SK-N-SH treated with all-trans-retinoic acid at 6 μM for 48 hours (cell line): ENCODE measurements at regions not wholly inside any gene's neighbourhood (a gene's known extent, or its start where the extent isn't known, plus 50 kb on each side); places are given as distances from the start of the nearest gene placed in this dataset.

Experiments
- ATAC-seq: fragments of 200-7000 bp; cut with Tn5 transposase; 3 replicates; pipeline ENCODE4 v1.9.1; 2020; ENCODE audit warnings: mild to moderate bottlenecking, moderate library complexity
- ARNTL ChIP-seq: fragments of 450-650 bp; formaldehyde crosslinking; IDR thresholded peaks from 2 replicates; pipeline ENCODE4 v1.5.0; 2020; ENCODE audit warnings: low read depth, mild to moderate bottlenecking, moderate library complexity, borderline replicate concordance
- BACH2 ChIP-seq: fragments of 250-450 bp; sonication (Bioruptor Pico); IDR thresholded peaks from 2 replicates; pipeline ENCODE4 v1.9.0; 2021; ENCODE audit warnings: mild to moderate bottlenecking, borderline replicate concordance
- CREB5 ChIP-seq: fragments of 250-450 bp; sonication (Bioruptor Pico); IDR thresholded peaks from 2 replicates; pipeline ENCODE4 v1.5.1; 2020; ENCODE audit warnings: low read depth, mild to moderate bottlenecking, moderate library complexity
- CSDC2 ChIP-seq: fragments of 250-450 bp; sonication (Bioruptor Pico); IDR thresholded peaks from 2 replicates; pipeline ENCODE4 v1.5.0; 2020; ENCODE audit warnings: mild to moderate bottlenecking, moderate library complexity
- CSRNP3 ChIP-seq: fragments of 250-450 bp; sonication (Bioruptor Pico); IDR thresholded peaks from 2 replicates; pipeline ENCODE4 v1.5.1; 2021; ENCODE audit warnings: mild to moderate bottlenecking, moderate library complexity
- ESRRG ChIP-seq: fragments of 250-450 bp; sonication (Bioruptor Pico); IDR thresholded peaks from 2 replicates; pipeline ENCODE4 v1.6.1; 2021; ENCODE audit warnings: mild to moderate bottlenecking
- GLIS3 ChIP-seq: fragments of 250-450 bp; sonication (Bioruptor Pico); IDR thresholded peaks from 2 replicates; pipeline ENCODE4 v1.5.0; 2020; ENCODE audit warnings: mild to moderate bottlenecking, moderate library complexity
- ISL1 ChIP-seq: fragments of 250-450 bp; sonication (Bioruptor Pico); IDR thresholded peaks from 2 replicates; pipeline ENCODE4 v2.1.2; 2022; ENCODE audit warnings: mild to moderate bottlenecking, moderate library complexity
- OSR1 ChIP-seq: fragments of 250-450 bp; sonication (Bioruptor Pico); IDR thresholded peaks from 2 replicates; pipeline ENCODE4 v1.8.0; 2022; ENCODE audit warnings: moderate library complexity, mild to moderate bottlenecking, inconsistent platforms
- PATZ1 ChIP-seq: fragments of 250-450 bp; sonication (Bioruptor Pico); IDR thresholded peaks from 2 replicates; pipeline ENCODE4 v1.8.0; 2020; ENCODE audit warnings: mild to moderate bottlenecking, moderate library complexity, borderline replicate concordance
- POU6F1 ChIP-seq: fragments of 250-450 bp; sonication (Bioruptor Pico); IDR thresholded peaks from 2 replicates; pipeline ENCODE4 v1.8.0; 2021; ENCODE audit warnings: low read depth, mild to moderate bottlenecking, moderate library complexity, borderline replicate concordance
- PPARA ChIP-seq: fragments of 250-450 bp; sonication (Bioruptor Pico); IDR thresholded peaks from 2 replicates; pipeline ENCODE4 v1.5.0; 2020; ENCODE audit warnings: mild to moderate bottlenecking, borderline replicate concordance
- RARB ChIP-seq: fragments of 250-450 bp; sonication (Bioruptor Pico); IDR thresholded peaks from 2 replicates; pipeline ENCODE4 v1.8.0; 2021; ENCODE audit warnings: mild to moderate bottlenecking, moderate library complexity
- SNAI2 ChIP-seq: fragments of 250-450 bp; sonication (Bioruptor Pico); IDR thresholded peaks from 2 replicates; pipeline ENCODE4 v1.5.0; 2020; ENCODE audit warnings: mild to moderate bottlenecking, moderate library complexity
- TCF4 ChIP-seq: fragments of 250-450 bp; sonication (Bioruptor Pico); IDR thresholded peaks from 2 replicates; pipeline ENCODE4 v1.8.0; 2021; ENCODE audit warnings: mild to moderate bottlenecking, moderate library complexity, borderline replicate concordance
- TOX ChIP-seq: fragments of 250-450 bp; sonication (Bioruptor Pico); IDR thresholded peaks from 2 replicates; pipeline ENCODE4 v1.8.0; 2021; ENCODE audit warnings: mild to moderate bottlenecking, moderate library complexity, borderline replicate concordance
- TSHZ2 ChIP-seq: fragments of 250-450 bp; sonication (Bioruptor Pico); IDR thresholded peaks from 2 replicates; pipeline ENCODE4 v1.5.0; 2020; ENCODE audit warnings: mild to moderate bottlenecking, moderate library complexity
- ZC3H10 ChIP-seq: fragments of 250-450 bp; sonication (Bioruptor Pico); IDR thresholded peaks from 2 replicates; pipeline ENCODE4 v1.5.1; 2021; ENCODE audit warnings: mild to moderate bottlenecking, moderate library complexity
- ZFP3 ChIP-seq: fragments of 250-450 bp; sonication (Bioruptor Pico); IDR thresholded peaks from 2 replicates; pipeline ENCODE4 v1.5.0; 2020; ENCODE audit warnings: mild to moderate bottlenecking, moderate library complexity
- ZFP30 ChIP-seq: fragments of 450-650 bp; formaldehyde crosslinking; IDR thresholded peaks from 2 replicates; pipeline ENCODE4 v1.5.0; 2022; ENCODE audit warnings: mild to moderate bottlenecking, moderate library complexity
- ZNF565 ChIP-seq: fragments of 450-650 bp; formaldehyde crosslinking; conservative IDR thresholded peaks from 2 replicates; pipeline ENCODE4 v1.5.0; 2020; ENCODE audit warnings: low read depth, mild to moderate bottlenecking, moderate library complexity
- ZNF70 ChIP-seq: fragments of 450-650 bp; formaldehyde crosslinking; IDR thresholded peaks from 2 replicates; pipeline ENCODE4 v1.5.0; 2020; ENCODE audit warnings: mild to moderate bottlenecking, moderate library complexity

GRCh38 chr9:31124389-31124788 lies 1260.1 kb upstream of the ACO1 start:
- no peak for ATAC-seq
- TF ChIP-seq CREB5 (CRISPR knock-in tag) (no peak), POU6F1 (CRISPR knock-in tag) (no peak), BACH2 (CRISPR knock-in tag) (no peak), CSRNP3 (CRISPR knock-in tag) (no peak), PATZ1 (no peak), SNAI2 (no peak), ZFP30 (no peak), ZNF70 (CRISPR knock-in tag) (no peak), TSHZ2 (CRISPR knock-in tag) (no peak), PPARA (CRISPR knock-in tag) (no peak), RARB (CRISPR knock-in tag) (no peak), OSR1 (no peak), ZC3H10 (CRISPR knock-in tag) (no peak), CSDC2 (no peak), TCF4 (CRISPR knock-in tag) (no peak), GLIS3 (CRISPR knock-in tag) (no peak)

GRCh38 chr9:31135567-31135966 lies 1248.9 kb upstream of the ACO1 start:
- no peak for TF ChIP-seq CSDC2
- no peak for TF ChIP-seq POU6F1 (CRISPR knock-in tag)
- TF ChIP-seq TOX (CRISPR knock-in tag) = no peak
- TF ChIP-seq PPARA (CRISPR knock-in tag) = no peak
- no peak for TF ChIP-seq ZNF70 (CRISPR knock-in tag)
- no peak for TF ChIP-seq OSR1
- ATAC-seq = no peak

- ATAC-seq = no peak
These were observed 1247.9 kb upstream of the ACO1 start for GRCh38 chr9:31136524-31136923.

More at GRCh38 chr9:31136524-31136923, 1247.9 kb upstream of the ACO1 start:
- TF ChIP-seq ARNTL (CRISPR knock-in tag) = no peak
- no peak for TF ChIP-seq RARB (CRISPR knock-in tag)
- no peak for TF ChIP-seq ZFP3 (CRISPR knock-in tag)
- TF ChIP-seq BACH2 (CRISPR knock-in tag) = no peak
- no peak for TF ChIP-seq ISL1 (CRISPR knock-in tag)
- TF ChIP-seq PPARA (CRISPR knock-in tag) = no peak
- no peak for TF ChIP-seq TOX (CRISPR knock-in tag)
- TF ChIP-seq SNAI2 = no peak
- no peak for TF ChIP-seq ZNF565 (CRISPR knock-in tag)
- no peak for TF ChIP-seq ESRRG (CRISPR knock-in tag)
